ENCODE measurements at regions not wholly inside any gene's neighbourhood (a gene's known extent, or its start where the extent isn't known, plus 50 kb on each side); places are given as distances from the start of the nearest gene placed in this dataset.

DNA sequence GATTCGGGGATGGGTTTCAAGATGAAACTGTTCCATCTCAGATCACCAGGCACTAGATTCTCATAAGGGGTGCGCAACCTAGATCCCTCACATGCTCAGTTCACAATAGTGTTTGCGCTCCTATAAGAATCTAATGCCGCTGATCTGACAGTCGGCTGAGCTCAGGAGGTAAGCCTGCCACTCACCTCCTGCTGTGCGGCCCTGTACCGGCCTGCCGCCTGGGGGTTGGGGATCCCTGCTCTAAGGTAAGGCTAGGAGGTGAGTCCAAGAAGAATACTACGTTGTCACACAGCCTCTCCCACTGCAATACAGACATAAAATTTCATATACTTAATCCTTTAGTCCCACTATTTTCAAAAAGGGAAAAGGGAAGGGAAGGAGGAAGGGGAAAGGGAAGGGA, 213.4 kb upstream of the HCCS start:
- no peak for DNase-seq (ENCODE audit: low read depth)

DNA sequence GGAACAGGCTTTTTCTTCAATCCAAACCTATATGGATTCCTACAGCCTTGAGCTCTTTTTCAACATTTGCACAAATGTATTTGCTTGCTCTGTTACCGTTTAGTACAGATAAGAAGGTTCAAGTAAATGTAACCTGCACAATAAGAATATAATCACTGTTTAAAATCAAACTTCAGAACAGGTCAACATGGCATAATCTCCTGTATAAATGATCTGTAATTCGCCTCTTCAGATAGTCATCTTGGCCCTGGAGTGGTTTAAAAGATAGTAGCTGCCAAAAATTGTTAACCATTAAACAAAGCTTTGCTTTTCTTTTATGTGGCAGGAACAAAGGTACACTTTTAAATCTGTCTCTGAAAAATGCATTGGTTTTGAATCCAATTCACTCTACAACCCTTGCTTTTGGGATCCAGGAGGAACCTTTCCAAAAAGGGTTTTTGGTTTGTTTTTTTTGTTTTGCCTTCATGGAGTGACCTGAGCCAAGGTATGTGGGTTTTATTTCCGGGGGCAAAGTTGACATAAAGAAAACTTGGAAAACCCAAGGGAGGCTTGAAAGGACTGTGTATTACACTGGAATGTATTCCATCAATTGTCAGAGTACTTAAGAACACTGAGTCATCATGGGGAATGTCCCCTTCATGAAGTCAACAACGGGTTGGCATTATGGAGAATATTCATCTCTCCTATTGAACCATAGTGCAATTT, 210.4 kb upstream of the HCCS start:
- DNase-seq (ENCODE audit: low read depth), result no peak

DNA sequence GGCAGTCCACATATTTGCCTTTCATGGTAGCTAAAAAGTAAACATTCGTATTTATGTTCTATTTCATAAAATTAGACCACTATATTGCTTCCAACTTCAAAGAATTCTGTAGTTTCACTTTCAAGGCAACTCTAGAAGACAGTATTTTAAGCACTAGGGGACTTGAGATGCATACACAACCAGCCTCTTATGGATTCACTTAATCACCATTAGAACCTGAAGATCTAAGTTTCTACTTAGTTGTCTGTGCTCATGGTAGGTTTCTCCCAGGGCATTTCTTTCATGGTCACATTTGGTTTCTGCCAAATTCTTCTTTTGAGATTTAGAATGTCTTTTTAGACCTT, 209.9 kb upstream of the HCCS start:
- no peak for DNase-seq (ENCODE audit: low read depth)

DNA sequence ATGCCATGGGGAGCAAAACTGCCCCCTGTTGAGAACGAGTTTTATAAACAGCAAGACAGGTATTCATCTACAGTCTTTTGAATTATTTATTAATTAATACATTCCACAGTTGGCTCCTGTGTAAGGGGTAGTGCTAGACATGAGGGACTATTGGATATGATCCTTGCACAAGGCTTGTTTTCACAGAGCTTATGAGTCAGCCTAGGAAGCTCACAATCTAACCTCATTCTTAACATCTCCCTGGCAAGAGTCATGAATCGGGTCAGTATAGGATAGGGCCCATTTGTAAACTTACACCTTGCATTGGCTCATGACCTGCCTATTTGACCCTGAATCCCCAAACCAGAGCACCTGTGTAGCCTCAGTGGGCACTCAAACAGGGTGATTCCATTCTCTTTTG, 209.1 kb upstream of the HCCS start:
- DNase-seq (ENCODE audit: low read depth), result no peak

DNA sequence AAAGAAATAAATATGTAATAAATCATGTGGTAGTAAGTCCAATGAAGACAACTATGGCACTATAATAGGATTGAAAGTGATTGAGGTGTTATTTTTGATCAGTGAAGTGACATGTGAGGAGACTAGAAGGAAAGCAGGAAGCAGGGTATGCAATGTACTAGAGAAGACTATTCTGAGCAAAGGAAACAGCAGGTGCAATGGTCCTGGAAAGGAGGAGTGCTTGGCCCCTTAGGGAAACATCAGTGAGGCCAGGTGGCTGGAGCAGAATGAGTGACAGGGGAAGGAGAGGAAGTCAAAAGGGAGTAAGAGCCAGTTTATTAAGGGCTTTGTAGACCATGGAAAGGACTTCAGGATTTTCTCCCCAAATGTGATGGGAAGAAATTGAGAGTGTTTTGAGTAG, 207.6 kb upstream of the HCCS start:
- DNase-seq (ENCODE audit: low read depth), result peak; percentile 64

DNA sequence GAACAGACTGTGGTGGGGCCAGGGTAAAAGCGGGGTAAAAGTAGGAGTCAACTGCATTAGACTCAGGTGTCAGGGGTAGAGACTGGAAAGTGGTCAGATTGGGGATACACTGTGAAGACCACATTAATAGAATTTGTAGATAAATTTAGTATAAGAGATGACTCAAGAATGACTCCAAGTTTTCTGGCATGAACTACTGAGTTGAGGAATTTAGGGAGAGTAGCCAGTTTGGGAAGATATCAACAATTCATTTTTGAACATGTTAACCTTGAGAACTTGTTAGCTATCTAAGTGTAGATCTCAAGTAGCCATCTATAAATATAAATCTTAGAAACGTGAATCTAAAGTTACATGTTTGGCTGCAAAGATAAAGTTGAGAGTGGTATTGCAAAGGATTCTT, 206.9 kb upstream of the HCCS start:
- DNase-seq (ENCODE audit: low read depth), result no peak

DNA sequence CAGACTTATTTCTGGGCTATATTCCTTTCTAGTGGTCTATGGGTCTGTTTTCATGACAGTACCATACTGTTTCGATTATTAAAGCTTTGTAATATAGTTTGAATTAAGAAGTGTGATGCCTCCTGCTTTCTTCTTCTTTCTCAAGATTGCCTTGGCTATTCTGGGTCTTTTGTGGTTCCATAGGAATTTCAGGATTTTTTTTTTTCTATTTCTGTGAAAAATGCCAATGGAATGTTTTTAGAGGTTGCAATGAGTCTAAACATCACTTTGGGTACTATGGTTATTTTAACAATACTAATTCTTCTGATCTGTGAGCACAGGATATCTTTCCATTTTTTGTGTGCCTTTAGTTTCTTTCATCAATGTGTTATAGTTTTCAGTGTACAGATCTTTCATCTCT, 204.3 kb upstream of the HCCS start:
- no peak for DNase-seq (ENCODE audit: low read depth)

DNA sequence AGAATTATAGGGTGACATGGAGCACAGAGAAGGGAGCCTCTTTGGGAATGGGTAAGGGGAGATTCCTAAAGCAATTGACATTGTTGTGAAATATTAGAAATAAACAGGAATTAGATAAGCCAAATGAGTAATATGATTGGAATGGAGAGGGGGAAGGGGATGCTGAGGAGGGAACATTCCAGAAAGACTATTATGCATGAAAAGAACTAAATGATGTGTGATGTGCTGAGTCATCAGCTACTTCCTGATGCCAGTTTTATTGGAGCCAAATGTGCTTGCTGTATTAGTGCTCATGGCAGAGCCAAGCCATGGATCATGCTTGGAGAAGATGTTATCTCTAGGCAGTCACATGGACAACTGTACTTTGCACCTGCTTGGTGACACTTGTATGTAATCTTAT, 189.0 kb upstream of the HCCS start:
- peak; percentile 23 for DNase-seq (ENCODE audit: low read depth)

DNA sequence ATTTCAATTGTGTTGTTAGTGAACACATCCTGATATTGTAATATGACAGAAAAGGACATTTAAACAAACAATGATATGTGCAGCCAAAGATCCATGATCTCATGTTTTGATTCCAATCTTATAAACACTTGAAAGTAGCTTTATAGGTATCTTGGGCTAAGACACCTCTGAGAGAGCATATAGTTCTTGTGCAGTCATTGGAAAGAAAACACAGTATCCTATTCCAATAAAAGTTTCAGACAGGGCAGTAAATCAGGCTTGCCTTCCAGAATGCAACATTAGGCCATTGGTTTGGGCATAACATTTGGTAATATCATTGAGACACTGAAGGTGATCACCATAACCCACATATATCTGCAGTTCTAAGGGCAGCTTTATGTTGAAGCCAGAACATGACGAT, 188.3 kb upstream of the HCCS start:
- DNase-seq (ENCODE audit: low read depth), result no peak

DNA sequence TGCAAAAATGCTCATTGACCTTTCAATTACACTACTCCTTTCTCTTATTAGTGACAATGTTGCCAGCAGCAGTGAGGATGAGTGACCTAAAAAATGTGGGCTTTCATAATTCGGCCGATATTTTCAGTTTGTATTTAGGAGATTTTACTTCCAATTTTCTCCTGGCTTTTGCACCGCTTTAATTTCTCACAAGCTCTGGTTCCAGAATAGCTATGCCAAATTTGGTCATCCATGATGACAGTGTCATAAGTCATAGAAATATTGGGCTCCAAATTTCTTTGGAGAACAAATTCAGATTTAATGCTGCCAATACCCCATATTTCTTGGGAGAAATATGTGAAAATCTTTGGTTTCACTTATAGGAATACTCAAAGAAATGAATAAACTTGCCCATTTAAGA, 187.7 kb upstream of the HCCS start:
- no peak for DNase-seq (ENCODE audit: low read depth)

DNA sequence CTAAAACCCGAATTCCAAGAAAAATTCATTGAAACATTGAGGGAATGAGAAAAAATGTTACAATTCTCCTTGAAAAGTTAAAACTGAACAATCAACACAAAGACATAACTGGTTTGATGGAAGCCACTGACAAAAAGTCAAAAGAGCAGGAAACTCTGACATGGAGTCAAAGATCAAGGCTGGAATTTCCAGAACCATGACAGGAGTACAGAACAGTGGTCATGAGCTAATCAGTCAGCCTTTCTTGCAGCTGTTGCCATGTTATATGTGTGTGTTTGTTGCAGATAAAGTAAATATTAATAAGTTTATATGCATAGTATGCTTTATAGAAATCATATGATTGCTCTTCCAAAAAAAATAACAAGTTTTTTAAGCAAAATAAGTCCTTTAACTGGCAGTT, 184.7 kb upstream of the HCCS start:
- peak; percentile 42 for DNase-seq (ENCODE audit: low read depth)

DNA sequence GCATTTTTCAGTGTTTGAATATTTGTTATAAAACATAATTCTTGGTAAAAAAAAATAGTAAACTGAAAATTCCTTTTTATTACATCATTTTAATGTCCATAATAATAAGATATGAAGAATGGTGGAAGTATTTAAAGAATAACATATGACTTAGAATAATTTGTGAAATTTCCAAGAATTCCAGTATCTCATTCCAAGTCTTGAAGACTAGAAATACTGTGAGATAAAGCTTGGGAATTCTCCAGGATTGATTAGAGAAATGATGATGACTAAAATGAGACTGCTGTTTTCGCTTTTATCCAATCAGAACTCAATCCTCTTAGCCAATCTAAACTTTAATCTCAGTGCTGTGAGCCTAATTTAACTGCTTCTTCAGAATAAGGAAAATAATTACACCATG, 184.2 kb upstream of the HCCS start:
- DNase-seq (ENCODE audit: low read depth), result no peak

DNA sequence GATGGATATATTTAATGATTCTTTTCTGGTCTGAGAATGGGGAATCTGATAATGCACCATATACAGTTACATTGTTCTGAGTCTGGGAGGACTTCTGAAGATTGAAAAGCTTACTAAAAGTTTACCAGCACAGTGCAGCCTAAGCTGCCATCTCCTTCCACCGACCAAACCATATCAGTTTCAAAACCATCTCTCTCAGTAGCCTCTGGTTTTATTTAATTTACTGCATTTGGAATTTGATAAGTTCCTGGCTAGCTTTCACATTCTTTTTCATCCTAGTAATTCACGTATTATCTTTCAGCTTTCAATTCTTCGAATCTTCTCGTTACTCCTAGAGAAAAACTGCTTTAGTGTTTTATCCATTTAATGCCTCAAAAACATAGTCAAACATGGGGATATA, 181.4 kb upstream of the HCCS start:
- peak; percentile 13 for DNase-seq (ENCODE audit: low read depth)

DNA sequence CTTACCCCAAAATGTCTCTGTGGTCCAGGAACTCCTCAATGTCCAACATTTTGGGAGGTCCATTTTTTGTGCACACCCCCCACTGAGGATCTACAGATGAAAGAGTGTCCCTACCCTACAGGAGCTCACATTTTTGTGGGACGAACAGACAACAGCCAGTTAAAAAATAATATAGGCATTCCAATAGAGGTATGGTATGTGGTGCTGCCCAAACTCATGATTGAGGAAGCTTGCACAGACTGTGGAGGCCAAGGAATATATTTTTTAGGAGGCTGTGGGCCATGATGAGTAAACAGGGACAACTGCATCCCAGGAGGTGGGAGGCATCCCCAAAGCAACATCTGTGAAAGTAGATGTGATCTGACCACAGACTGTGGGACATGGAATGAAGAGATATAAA, 181.0 kb upstream of the HCCS start:
- no peak for DNase-seq (ENCODE audit: low read depth)

DNA sequence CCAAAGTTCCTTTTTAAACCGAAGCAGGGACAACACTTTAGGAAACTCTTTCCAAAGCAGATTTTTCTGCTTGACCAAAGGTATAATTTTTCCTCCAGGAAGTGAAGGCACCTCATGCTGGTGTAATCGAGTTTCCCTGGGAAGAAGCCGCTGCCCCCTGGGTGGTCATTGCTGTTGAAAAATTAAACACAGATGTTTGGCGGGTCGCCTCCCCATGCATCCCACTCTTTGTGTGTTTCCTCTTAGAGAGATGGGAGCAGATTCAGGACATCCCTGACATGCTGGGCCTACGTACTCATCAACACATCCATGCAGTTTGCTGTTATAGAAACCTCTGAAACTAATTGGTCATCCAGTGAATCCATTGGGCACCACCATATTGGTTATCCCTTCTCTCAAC, 179.2 kb upstream of the HCCS start:
- DNase-seq (ENCODE audit: low read depth), result no peak

DNA sequence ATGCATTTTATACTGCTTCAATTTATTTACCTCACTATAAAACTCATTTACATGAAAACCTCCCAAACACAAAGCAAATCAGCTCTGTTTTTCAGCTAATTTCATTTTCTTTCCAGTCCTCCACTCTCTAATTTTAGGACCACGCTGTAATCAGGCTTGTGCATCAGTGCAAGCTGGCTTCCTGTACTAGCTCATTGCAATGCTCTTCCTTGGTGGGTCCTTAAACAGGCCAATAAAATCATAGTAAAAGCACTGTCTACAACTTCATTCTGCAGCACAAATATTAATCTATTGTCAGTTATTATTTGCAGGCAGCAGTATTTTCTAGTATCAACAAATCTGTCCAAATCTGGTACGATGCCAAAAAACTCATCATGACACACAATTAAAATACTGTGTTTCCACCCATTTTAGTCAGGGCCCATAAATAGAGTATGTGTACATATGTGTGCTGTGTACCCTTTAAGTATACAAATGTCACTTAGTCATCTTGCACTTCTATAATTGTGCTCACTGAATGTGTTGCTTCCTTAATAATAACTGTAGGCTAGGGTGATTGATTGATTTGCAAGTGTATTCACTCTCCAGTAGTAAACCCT, 178.2 kb upstream of the HCCS start:
- DNase-seq (ENCODE audit: low read depth), result no peak

DNA sequence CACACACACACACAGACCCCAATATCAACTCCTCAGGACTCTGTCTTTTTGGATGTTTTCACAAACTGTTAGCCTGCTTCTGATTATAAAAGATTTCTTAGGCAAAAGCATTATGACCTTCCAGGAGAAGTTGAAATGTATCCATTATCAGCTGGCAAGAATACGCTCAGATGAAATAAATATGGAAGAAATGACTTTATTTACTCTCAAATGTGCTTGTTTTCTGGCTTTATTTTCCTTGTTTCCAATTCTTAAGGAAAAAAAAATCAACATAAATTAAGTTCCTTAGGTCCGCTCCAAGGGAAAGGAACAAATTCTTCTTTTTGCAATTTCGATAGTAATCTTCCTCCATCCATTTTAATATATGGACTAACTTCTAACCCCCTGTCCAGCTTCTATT, 175.6 kb upstream of the HCCS start:
- DNase-seq (ENCODE audit: low read depth), result no peak

DNA sequence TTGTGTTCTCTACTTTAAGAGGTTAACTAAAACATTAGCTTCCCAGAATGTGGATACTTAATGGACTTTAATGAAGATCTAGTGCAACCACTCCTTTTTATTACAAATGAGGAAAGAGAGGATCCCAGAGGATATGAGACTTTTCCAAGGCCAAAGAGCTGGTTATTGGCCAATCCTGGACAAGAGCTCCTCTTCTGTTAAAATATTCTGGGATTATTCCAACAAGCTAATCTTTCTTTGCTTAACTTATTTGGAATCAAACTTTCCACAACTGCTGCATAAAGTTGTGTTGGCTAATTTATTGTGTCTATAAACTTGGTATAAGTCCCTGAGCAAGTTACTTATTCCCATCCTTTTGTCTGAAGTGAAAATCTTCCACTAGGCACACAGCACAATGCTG, 174.2 kb upstream of the HCCS start:
- DNase-seq (ENCODE audit: low read depth), result no peak

DNA sequence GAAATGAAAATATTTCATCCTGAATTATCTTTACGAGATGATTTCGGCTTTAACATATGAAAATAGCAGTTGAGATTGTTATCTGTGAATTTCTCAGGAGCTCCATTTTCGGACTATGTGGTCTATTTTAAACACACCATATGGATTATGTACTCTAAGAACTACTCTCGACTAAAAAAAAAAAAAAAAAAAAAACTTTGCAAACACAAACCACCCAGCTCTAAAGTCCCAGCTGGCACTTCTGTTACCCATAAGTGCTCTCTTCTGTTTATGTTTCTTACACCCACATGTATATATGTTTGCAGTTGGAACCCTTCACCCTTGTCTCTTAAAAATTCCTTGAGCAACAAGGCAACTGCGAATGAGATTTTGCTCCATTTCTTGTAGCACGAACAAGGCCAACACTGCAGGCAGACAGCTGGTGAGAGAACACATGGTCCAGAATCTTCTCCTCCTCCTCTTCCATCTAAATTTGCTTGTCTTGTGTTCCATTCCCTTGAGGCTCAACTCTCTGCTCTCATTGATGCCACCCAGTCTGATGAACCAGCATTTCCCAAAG, 172.7 kb upstream of the HCCS start:
- DNase-seq (ENCODE audit: low read depth), result no peak

DNA sequence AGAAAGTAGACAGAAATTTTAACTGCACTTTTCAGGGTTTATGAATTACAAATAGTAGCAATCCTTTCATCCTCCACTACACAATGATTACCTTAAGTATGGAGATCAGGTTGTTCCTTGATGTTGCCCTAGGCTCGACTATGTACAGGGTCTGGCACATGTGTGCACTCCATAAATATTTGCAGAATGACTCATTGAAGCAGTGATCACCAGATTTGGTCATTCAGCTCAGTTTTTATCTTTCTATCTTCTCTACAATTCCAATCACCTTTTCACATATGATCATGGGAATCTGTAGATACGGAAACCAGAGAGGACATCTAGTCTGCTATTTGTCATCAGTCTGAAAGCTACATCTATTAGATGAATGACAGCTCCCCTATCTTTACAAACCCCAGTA, 171.7 kb upstream of the HCCS start:
- no peak for DNase-seq (ENCODE audit: low read depth)

DNA sequence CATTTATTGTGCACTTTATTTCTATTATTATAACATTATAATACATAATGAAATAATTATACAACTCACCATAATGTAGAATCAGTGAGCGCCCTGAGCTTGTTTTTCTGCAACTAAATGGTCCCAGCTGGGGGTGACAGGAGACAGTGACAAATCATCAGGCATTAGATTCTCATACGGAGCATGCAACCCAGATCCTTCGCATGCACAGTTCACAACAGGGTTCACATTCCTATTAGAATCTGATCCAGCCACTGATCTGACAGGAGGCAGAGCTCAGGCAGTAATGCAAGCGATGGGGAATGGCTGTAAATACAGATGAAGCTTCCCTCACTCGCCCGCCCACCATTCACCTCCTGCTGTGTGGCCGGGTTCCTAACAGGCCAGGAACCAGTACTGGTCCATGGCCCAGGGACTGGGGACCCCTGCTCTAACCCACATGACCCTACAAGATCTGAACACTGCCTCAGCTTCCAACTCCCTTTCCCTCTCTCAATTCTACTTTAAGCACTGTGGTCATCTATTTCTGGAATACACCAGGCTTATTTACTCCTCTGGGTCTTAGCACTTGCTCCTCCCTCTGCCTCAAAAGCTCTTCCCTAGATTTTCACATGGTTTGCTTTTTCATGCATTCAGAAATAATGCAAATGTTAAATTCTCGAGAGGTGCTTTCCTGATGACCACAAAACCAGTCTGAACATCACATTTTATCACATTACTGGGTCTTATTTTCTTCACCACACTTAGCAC, 166.8 kb upstream of the HCCS start:
- DNase-seq (ENCODE audit: low read depth), result no peak

DNA sequence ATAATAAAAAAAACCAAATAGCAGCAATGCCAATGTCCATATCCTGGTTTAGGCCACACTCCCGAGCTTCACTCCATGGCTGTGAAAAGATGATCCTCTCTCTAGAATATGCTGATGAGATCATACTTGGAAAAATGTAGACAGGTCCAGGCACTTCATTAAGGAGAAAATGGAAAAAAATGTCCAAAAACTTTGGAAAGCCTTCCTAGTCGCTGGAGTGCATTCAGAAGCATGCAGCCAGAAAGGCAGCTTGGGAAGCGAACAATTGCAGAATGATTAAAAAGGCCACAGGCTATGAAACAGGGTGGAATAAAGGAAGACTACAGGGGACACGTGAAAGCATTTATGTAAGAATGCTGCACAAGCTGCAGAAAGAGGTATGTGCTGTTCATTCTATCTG, 165.6 kb upstream of the HCCS start:
- no peak for DNase-seq (ENCODE audit: low read depth)

DNA sequence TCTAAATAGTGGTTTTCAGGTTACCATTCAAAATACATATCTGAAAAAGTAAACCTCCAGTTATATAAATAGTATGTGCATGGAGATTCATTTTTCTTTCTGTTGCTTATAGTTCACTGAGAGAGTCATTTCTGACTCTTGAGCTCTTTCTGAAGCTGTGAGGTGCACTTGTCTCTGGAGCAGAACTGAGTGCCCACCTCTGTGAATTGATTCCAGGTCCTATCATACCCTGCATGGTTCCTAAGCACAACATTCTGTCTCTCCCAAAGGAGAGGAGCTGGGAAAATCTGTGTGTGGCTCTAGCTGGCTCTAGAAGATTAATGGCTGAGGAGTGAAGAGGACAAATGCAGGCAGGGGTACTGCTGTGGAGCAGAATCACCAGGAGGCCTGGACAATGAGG, 161.6 kb upstream of the HCCS start:
- no peak for DNase-seq (ENCODE audit: low read depth)

All from myocyte (in vitro differentiated cells).